ENCODE measurements at regions not wholly inside any gene's neighbourhood (a gene's known extent, or its start where the extent isn't known, plus 50 kb on each side); places are given as distances from the start of the nearest gene placed in this dataset.

DNA sequence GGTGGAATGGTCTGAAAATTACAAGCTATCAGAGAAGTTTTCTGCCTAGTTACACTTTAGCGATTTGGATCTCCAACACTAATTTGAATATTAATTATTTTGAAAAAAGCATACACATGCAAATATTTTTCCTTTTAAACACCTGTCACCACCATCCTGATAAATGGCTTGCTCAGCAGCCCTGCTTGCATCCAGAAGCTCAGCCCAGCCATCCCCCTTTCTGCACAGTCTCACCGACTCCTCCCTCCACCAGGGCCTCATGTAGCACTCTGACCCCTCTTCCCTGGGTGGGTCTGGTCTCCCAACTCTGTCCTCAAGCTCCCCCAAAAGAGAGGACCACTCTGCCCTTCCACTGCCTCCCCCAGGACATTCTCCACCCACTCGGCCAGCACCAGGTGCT, 70.0 kb downstream of the C5orf15 start:
- TF ChIP-seq EP300 (IDR thresholded peaks at IDR 0.05; ENCODE audit: low read depth) (no peak), POLR2A (IDR thresholded peaks at IDR 0.05) (no peak)
- TF ChIP-seq, protein P1, sequence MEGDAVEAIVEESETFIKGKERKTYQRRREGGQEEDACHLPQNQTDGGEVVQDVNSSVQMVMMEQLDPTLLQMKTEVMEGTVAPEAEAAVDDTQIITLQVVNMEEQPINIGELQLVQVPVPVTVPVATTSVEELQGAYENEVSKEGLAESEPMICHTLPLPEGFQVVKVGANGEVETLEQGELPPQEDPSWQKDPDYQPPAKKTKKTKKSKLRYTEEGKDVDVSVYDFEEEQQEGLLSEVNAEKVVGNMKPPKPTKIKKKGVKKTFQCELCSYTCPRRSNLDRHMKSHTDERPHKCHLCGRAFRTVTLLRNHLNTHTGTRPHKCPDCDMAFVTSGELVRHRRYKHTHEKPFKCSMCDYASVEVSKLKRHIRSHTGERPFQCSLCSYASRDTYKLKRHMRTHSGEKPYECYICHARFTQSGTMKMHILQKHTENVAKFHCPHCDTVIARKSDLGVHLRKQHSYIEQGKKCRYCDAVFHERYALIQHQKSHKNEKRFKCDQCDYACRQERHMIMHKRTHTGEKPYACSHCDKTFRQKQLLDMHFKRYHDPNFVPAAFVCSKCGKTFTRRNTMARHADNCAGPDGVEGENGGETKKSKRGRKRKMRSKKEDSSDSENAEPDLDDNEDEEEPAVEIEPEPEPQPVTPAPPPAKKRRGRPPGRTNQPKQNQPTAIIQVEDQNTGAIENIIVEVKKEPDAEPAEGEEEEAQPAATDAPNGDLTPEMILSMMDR (IDR thresholded peaks at IDR 0.05) = no peak
